ENCODE measurements at regions not wholly inside any gene's neighbourhood (a gene's known extent, or its start where the extent isn't known, plus 50 kb on each side); places are given as distances from the start of the nearest gene placed in this dataset.

DNA sequence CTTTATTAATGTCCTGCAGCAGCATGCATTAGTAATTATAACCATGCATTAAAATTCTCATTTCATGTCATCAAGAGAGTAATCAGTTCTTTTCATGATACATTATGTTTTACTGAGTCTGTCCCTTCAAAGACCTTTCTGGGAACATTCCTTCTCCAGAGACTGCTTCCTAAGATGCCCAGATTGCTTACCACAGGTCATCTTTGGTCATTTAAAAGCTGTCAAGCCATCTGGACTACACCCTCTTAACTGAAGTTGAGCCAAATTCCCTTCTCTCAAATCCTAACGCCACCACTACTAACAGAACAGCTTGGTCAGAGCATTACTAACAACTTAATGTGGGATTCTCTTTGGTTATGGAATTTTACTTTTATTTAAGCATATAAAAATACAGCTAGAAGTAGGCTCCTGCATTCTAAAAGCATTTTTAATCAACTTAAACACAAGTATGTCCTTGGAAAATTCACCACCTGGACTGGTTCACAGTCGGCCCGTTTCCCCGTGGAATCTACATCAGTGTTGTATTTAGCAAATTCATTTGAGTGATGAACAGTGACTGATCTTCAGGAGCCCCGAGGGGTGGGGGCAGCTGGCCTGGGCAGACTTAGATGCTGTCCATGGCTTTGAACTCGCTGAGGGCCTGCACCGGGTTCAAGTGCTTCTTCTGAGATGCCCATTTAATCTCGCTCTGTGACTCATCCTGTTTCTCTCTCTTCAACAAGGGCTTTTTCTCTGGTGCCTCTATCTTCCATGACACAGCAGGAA lies 92.8 kb upstream of the CCDC112 start:
- no peak for DNase-seq (ENCODE audit: low spot score)
- Mint-ChIP-seq H3K9me3 (no peaks in the 10 kb centered on the region), H3K27ac (no peak overlapping the region), H3K4me3 (no peak overlapping the region), H3K27me3 (peaks cover 0 to 5% of the 10 kb centered on the region in 2 donors), H3K36me3 (no peaks in the 10 kb centered on the region), H3K4me1 (ENCODE audit: low read depth in 2 of 2) (no peaks in the 10 kb centered on the region)
- no peak for ATAC-seq

DNA sequence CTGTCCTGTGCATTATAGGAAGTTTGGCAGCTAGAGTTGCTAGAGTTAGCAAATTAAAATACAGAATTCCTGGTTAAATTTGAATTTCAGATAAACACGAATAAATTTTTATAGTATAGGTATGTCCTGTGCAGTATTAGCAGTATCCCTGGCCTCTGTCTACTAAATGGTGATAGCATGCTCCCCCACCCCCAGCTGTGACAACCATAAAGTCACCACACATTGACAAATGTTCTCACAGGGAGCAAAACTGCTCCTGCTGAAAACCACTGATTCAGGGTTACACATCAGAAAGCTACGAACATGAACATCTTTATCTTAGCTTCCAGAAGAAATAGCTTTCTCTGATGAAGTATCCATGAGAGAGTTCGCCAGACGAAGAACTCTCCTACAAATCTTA lies 91.8 kb upstream of the CCDC112 start:
- H3K9me3 Mint-ChIP-seq = no peaks in the 10 kb centered on the region
- ATAC-seq (no peak), DNase-seq (ENCODE audit: low spot score) (no peak)
- H3K4me1 Mint-ChIP-seq (ENCODE audit: low read depth in 2 of 2) = no peaks in the 10 kb centered on the region
- H3K4me3 Mint-ChIP-seq = no peak overlapping the region
- H3K27me3 Mint-ChIP-seq = peaks cover 0 to 5% of the 10 kb centered on the region in 2 donors
- no peak overlapping the region for H3K27ac Mint-ChIP-seq
- no peaks in the 10 kb centered on the region for H3K36me3 Mint-ChIP-seq

DNA sequence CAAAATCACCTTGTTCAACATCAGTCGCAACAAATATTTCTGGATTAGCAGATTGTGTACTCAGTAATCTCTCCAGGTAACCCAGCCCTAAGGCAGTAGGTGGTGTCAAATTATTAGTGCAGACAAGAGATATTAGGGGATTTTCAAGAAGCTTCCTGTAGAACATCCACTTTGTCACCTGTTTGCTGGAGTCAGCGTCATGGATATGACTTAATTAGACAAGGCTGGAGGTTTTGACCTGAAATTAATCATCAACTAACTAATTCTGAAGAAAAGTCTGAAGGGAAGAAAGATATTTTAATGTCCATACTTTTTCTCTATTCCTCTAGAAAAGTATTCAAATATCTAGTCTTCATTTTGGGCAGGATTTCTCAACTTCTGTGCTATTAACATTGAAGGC lies 91.4 kb upstream of the CCDC112 start:
- ATAC-seq (no peak), DNase-seq (ENCODE audit: low spot score) (no peak)
- Mint-ChIP-seq H3K27me3 (peaks cover 0 to 5% of the 10 kb centered on the region in 2 donors), H3K27ac (no peak overlapping the region), H3K9me3 (no peaks in the 10 kb centered on the region), H3K4me3 (no peak overlapping the region), H3K36me3 (no peaks in the 10 kb centered on the region), H3K4me1 (ENCODE audit: low read depth in 2 of 2) (no peaks in the 10 kb centered on the region)

DNA sequence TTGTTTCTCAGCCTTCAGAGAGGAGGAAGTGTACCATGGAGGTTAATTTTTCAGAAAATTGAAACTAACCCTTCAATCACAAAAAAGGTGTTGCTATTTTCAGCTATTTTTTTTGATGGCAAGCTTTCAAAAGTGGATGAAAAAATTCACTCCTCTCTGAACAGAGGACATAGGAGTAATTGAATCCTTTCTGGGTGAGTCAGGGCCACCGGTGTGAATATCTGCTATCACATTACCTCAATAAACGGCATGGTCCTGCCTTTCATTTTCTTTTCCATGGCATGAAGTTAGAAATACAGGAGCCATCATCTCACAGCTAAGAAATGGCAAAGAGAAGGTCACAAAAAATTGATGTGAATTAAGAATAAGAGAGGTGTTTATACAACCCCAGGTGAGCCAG lies 90.2 kb upstream of the CCDC112 start:
- no peak for DNase-seq (ENCODE audit: low spot score)
- Mint-ChIP-seq H3K4me1 (ENCODE audit: low read depth in 2 of 2) (no peaks in the 10 kb centered on the region), H3K4me3 (no peak overlapping the region), H3K27ac (no peak overlapping the region), H3K9me3 (no peaks in the 10 kb centered on the region), H3K27me3 (peaks cover 0 to 5% of the 10 kb centered on the region in 2 donors), H3K36me3 (no peaks in the 10 kb centered on the region)
- ATAC-seq = no peak

DNA sequence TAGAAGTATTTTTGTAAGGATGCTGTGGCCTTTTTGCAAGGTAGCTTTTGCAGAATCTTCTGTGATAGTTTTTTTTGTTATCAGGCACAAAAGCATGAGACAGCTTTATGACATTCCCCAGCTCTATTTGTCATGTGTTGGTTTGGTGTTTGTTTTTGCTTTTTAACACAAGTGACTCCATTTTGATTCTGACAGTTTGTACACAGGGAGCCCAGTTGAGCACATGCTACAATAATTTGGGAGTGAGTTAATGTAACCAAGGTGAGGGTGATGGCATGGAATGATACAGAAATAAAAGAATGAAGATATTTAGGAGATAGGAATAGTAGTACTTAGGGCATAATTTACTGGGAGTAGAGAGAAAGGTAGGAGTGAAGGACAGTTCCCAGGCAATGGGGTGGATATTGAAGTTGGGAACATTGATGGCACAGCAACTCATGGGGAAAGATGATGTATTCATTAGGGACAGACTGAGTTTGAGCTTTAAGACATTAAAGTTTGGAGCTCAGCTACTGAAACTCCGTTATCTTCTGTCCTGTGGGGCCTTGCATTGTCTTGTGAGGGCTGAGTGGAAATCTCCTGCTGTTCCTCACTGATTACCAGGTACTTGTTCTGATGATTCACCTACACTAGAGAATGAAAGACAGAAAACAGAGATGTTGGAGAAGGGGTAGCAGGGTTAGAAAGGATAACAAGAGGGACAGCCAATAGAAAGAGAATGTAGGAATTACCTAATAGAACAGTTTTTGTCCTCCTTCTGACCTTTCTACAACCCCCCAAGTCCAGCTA lies 88.3 kb upstream of the CCDC112 start:
- H3K27ac Mint-ChIP-seq = no peak overlapping the region

DNA sequence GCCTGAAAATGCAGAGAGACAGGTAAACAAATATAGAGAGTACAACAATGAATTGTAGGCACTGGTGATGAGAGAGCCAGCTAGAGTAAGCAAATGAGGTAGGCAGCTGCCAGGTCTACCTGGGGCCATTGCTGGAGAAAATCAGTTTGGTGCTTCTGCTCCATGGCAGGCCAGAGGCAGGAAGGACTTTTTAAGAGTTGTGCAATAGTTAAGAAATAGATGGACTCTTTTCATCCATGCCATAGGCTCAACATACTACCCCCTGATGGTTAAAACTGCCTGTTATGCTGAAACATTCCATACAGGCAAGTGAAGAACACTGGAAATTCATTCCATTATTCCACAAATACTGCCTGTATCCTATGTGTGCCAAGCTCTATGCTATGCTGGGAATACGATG lies 86.5 kb upstream of the CCDC112 start:
- H3K27ac Mint-ChIP-seq = no peak overlapping the region
- H3K36me3 Mint-ChIP-seq = no peaks in the 10 kb centered on the region
- no peaks in the 10 kb centered on the region for H3K9me3 Mint-ChIP-seq
- DNase-seq (ENCODE audit: low spot score) (no peak), ATAC-seq (no peak)
- H3K27me3 Mint-ChIP-seq = peaks cover 0 to 2% of the 10 kb centered on the region in 2 donors
- peaks cover 1 to 2% of the 10 kb centered on the region in 2 donors for H3K4me1 Mint-ChIP-seq (ENCODE audit: low read depth in 2 of 2)
- H3K4me3 Mint-ChIP-seq = no peak overlapping the region

More for the DNA sequence above, 88.3 kb upstream of the CCDC112 start:
- H3K4me3 Mint-ChIP-seq = no peak overlapping the region
- no peaks in the 10 kb centered on the region for H3K4me1 Mint-ChIP-seq (ENCODE audit: low read depth in 2 of 2)
- DNase-seq (ENCODE audit: low spot score) (no peak), ATAC-seq (no peak)
- H3K27me3 Mint-ChIP-seq = peaks cover 0 to 5% of the 10 kb centered on the region in 2 donors
- H3K36me3 Mint-ChIP-seq = no peaks in the 10 kb centered on the region
- H3K9me3 Mint-ChIP-seq = no peaks in the 10 kb centered on the region

DNA sequence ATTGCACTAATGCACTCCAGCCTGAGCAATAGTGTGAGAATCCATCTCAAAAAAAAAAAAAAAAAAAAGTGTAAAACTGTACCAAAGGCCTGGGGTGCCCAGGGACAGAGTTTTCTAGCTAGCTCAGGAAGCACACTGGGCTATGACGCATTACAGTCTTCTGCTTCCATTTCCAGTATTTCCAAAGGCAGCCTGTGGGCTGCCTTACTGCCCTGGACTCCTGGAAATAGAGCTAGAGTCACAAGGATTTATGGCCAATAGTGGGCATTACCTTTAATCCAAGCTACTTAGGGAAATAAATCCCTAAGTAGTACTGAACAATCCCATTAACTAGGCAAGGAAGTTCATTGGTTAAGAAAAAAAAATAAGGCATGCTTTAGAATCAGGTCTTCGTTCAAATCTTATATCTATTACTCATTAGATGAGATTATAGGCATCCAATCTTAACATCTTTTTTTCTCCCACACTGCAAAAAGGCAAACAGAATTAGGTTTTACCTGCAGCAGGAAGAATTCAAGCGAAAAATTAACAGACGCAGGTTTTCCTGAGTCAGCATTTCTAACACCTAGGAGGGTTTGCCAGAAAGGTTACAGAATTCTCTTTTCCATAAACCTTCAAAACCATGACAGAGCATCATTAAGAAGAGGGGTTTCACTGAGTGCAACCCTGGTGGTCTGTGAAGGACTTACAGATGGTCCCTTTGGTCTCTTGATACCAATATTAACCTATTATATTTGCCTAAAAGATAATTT lies 85.6 kb upstream of the CCDC112 start:
- no peak for DNase-seq (ENCODE audit: low spot score)

DNA sequence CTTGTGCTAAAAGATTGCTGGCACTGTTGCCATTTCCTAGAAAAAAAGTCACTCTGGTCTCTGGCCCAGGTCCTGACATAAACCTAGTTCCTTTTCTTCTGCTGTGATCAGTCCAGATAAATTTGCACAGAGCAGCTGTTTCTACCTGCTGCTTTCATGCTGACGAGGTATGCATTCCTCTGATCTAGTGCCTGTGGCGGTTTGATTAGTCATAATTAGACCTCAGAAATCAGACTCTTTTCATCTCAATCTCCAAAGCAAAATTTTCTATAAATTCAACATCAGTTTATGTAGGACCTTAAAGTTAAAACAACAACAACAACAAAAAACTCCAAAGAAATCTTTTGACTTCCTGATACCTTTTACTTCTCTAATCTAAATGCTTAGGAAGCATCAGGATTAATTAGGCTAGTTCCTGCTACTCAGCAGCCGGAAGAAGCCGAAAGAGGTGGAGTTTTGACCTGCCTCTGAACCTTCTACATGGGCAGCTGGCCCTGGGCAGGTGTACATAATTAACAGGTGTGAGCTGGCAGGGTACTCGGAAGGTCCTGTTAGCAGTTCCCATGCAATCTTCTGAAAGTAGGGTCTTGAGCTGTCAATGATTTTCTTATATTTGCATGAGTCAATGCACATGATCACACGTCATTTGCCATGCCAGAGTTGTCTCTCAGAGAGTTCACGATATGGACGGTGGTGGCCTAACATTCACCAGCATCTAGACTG lies 83.3 kb upstream of the CCDC112 start:
- ATAC-seq = peak in 1 of 2 donors; percentile 46

More for the DNA sequence above, 85.6 kb upstream of the CCDC112 start:
- peaks cover 8 to 11% of the 10 kb centered on the region in 2 donors for H3K4me1 Mint-ChIP-seq (ENCODE audit: low read depth in 2 of 2)
- ATAC-seq = no peak
- no peak overlapping the region for H3K4me3 Mint-ChIP-seq
- no peaks in the 10 kb centered on the region for H3K36me3 Mint-ChIP-seq
- no peaks in the 10 kb centered on the region for H3K9me3 Mint-ChIP-seq
- H3K27ac Mint-ChIP-seq = no peak overlapping the region
- peaks cover 0 to 2% of the 10 kb centered on the region in 2 donors for H3K27me3 Mint-ChIP-seq

DNA sequence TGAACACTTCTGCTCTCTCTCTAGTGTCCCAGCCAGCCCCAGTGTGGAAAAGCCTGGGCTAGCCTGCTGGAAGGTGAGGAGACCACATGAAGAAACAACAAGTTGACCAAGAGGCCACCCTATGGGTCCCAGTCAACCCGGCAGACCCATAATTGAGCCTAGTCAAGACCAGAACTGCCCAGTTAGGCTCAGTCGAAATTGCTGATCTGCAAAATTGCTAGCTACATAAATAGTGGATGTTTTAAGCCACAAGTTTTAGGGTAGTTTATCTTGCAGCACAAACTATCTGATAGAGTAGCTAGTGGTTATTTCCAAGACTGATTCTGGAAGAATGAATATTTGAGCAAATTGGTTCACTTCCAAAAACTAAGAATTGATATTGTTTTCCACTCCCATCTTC lies 82.3 kb upstream of the CCDC112 start:
- Mint-ChIP-seq H3K36me3 (no peaks in the 10 kb centered on the region), H3K4me1 (ENCODE audit: low read depth in 2 of 2) (peaks cover 12 to 16% of the 10 kb centered on the region in 2 donors), H3K9me3 (no peaks in the 10 kb centered on the region), H3K4me3 (no peak overlapping the region), H3K27me3 (peaks cover 0 to 5% of the 10 kb centered on the region in 2 donors), H3K27ac (no peak overlapping the region)
- DNase-seq (ENCODE audit: low spot score) = no peak
- no peak for ATAC-seq

More for the DNA sequence above, 83.3 kb upstream of the CCDC112 start:
- Mint-ChIP-seq H3K9me3 (no peaks in the 10 kb centered on the region), H3K4me1 (ENCODE audit: low read depth in 2 of 2) (peaks cover 12 to 16% of the 10 kb centered on the region in 2 donors), H3K4me3 (no peak overlapping the region), H3K27ac (no peak overlapping the region), H3K27me3 (peaks cover 0 to 2% of the 10 kb centered on the region in 2 donors), H3K36me3 (no peaks in the 10 kb centered on the region)
- DNase-seq (ENCODE audit: low spot score) = no peak

DNA sequence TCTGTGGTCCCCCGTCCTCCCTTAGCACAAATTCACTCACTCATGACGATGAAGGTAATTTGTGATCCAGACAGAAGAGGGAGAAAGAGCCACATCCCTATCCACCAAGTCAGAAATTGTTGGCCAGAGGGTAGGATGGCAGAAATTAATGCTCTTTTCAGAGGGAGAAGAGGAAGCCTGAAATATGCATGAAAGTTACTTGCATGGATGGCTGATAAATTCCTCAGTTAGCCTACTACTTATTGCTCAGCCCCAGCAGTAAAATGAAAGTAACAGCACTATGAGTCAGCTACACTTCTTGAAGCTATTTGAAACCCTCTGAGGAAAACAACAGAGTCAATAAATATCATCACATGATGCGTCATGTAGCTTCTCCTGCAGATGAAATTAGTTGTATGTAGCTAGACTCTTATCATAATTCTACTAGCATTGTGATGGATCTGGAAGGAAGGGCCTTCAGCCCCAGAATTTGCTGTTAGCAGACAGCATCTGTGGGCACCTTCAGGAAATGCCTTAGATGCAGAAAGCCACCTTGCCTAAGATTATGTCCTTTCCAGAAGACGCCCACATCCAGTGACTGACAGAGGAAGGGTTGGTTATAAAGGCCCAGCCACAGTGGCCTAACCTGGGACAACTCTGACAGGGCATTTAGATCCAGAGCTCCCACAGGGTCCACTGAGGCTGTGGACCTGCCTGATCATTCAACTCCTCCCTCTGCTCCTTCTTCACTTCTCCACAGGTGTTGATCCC lies 81.2 kb upstream of the CCDC112 start:
- Mint-ChIP-seq H3K36me3 (no peaks in the 10 kb centered on the region), H3K4me1 (ENCODE audit: low read depth in 2 of 2) (peaks cover 12 to 16% of the 10 kb centered on the region in 2 donors), H3K27me3 (peaks cover 0 to 8% of the 10 kb centered on the region in 2 donors), H3K27ac (peak overlapping the region in 1 of 2 donors; percentile 60), H3K9me3 (no peaks in the 10 kb centered on the region), H3K4me3 (peak overlapping the region; percentile 55)
- peak in 1 of 2 donors; percentile 88 for ATAC-seq
- DNase-seq (ENCODE audit: low spot score) = no peak

DNA sequence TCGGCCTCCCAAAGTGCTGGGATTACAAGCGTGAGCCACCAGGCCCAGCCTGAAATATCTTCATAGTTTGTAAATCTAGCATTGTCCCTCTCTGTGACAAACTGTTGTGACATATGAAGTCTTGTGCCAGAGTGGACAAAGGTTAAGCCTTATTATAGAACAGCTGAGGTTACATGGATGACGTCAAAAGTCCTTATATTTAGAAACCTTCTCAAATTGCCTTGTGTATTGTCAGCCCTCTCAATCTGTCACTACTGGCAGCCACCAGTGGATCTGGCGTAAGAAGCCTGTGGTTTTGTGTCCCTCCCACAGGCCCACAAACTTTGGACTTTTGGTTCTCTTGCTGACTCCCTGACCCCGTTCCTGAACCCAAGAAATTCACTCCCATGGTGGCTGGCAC lies 79.4 kb upstream of the CCDC112 start:
- no peaks in the 10 kb centered on the region for H3K9me3 Mint-ChIP-seq
- no peak for ATAC-seq
- DNase-seq (ENCODE audit: low spot score) = no peak
- H3K4me3 Mint-ChIP-seq = no peak overlapping the region
- H3K27me3 Mint-ChIP-seq = peaks cover 0 to 8% of the 10 kb centered on the region in 2 donors
- H3K36me3 Mint-ChIP-seq = no peaks in the 10 kb centered on the region
- no peak overlapping the region for H3K27ac Mint-ChIP-seq
- peaks cover 12 to 16% of the 10 kb centered on the region in 2 donors for H3K4me1 Mint-ChIP-seq (ENCODE audit: low read depth in 2 of 2)

DNA sequence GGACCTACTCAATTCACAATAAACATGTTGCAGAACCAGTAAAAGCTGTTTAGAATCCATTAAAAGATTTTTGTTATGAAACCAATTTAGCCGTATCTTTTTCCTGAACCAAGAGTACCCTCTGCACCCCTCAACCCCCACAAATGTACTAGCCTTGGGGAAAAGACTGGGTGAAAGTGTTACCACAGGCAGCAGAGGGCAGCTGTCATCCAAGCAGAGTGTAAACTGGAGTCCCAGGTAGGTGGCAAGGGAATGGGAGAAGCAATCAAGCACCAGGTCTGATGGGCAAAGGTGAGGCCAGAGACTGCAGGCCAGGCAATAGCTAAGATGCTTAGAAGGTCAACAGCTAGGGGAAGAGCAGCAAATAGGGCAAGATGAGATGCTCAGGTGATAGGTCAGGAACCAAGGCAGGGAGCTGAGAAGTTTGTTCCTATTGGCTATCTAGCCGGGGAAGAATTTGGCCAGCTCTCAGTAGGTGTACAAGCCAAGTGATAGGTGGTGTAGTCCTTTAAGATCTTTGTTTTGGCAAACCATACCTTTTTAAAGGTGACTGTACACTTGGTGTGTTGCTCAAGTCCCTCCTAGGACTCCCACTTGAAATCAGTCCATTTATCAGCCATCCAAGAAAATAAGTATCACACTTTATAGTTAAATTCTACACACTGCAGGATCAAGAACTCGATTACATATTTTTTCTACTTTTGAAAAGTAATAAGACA lies 77.8 kb upstream of the CCDC112 start:
- no peaks in the 10 kb centered on the region for H3K9me3 Mint-ChIP-seq
- no peak overlapping the region for H3K27ac Mint-ChIP-seq
- no peaks in the 10 kb centered on the region for H3K36me3 Mint-ChIP-seq
- no peak for DNase-seq (ENCODE audit: low spot score)
- ATAC-seq = peak in 1 of 2 donors; percentile 12
- H3K4me1 Mint-ChIP-seq (ENCODE audit: low read depth in 2 of 2) = peaks cover 12 to 16% of the 10 kb centered on the region in 2 donors
- peaks cover 0 to 8% of the 10 kb centered on the region in 2 donors for H3K27me3 Mint-ChIP-seq
- no peak overlapping the region for H3K4me3 Mint-ChIP-seq
